Fibroblast of skin of scalp (primary cell): ENCODE measurements at regions not wholly inside any gene's neighbourhood (a gene's known extent, or its start where the extent isn't known, plus 50 kb on each side); places are given as distances from the start of the nearest gene placed in this dataset.
A peak's percentile ranks its signal among the peaks of the same experiment; 100 is the strongest.
"Not testable (repeated sequence)": the region's sequence is repeated elsewhere in the genome, so short reads cannot be mapped to it uniquely, and the experiment has no call there.

Experiments used
- DNase-seq: peaks from one replicate; pipeline ENCODE4 v3.0.0-alpha.2; 2013

DNA sequence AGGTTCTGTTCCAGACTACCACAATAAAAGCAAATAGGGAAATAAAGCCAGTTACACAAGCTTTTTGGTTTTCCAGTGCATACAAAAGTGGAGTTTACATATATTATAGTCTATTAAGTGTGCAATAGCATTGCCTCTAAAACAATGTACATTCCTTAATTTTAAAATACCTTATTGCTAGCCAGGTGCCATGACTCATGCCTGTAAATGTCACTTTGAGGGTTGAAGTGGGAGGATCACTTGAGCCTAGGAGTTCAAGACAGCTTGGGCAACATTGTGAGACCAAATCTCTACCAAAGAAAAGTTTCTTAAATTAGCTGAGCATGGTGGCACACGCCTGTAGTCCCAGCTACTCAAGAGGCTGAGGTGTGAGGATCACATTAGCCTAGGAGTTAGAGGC lies 52.9 kb upstream of the IMP4 start:
- no peak for DNase-seq

DNA sequence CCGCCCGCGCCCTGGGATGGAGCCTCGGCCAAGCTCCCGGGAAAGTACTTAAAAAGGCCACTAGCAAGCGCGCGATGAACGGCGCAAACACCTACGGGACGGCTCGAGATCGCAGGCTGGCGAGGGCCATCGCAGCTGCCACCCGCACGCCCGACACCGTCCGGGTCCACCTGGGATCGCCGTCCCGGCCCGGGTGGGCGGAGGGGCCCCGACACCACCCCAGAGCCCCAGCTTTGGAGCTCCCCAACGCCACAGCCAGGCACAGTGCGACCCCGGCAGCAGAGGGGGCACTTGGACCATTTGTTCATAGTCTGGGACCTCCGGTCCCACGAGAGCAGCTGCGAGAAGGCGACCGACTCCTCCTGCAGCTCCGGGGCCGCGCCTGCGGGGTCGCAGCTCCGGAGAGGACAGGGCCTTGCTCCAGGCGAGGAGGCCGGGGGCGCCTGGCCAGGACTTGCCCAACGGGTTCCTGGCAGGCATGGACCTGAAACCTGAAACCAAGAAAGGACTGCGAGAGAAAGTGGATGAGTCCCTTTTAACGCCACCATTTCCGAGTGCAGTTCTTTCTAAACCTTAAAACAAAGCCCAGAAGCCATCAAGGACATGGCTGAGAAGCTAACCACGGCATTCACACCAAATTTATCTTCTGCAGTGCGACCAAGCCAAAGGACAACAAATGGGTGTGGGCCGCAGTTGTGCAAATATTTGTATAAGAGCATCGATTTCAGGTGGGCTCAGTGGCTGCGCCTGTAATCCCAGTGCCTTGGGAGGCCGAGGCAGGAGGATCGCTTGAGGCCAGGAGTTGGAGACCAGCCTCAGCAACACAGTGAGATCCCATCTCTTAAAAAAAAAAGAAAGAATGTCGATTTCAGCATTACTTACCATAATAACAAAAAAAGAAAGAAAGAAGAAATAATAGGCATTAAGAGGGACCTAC lies 54.0 kb upstream of the IMP4 start:
- no peak for DNase-seq

DNA sequence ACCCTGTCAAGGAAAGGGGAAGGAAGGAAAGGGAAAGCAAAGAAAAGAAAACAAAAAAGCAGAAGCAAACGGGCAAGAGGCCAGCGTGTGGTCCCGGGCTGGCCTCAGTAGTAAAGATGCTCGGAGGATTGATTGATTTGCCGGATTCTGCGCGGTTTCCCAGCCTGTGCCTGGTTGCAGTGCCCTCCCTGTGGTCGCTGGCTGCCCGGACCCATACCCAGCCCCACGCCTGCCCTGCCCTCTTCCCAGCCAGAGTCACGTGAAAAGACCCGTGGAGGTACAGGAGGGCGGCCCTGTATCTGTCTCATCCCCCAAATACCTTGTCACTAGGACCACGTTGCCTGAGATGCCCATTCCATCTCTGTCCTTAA lies 55.1 kb upstream of the IMP4 start:
- DNase-seq: no peak

DNA sequence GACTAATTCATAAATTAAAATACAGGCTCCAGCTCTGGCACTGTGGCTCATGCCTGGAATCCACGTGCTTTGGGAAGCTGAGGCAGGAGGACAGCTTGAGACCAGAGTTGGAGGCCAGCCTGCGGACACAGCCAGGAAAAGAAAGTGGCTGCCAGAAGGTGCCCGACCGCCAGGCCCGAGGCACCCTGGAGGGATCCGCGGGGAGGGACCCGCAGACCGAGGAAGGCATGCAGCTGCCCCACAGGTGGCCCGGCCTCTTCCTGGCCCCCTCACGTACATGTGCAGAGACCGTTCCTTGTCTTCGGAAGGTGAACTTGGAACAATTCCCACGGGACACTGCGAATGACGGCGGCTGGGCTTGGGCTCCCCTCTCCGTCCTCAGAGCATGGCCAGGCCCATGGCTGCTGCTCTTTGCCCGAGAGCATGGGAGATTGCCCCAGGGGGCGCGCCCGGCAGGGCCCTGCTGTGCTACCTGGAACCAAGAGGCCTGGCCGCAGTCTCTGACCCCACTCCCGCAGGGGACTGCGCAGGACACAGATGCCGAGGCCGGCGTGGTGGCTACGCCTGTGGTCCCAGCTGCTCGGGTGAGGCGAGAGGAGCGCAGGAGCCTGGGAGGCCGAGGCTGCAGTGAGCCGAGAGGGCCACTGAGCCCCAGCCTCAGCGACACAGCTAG lies 55.6 kb upstream of the IMP4 start:
- DNase-seq: no peak

DNA sequence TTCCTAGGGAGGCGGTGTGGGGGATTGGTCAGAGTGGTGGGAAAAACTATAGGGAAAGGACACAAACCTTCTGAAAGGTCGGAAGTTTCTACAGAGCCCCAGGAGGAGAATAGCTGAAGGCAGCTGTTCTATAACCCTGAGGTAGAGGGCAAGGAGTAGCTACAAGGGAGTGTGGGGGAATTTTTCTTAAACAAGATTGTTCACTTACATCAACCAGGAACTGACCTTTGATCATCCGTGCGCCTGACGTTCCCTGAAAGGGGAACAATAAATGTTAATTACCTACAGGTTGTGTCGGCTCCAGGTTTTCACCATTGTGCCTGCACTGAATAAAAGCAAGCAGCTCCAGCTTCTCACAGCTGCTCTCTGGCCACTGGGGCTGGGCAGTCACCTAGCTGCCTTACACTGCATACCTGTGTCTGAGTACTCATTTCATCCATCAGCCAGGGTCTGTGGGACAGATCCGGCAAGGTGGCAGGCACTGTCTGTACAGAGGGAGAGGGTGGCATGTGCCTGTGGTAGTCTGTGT lies 59.3 kb upstream of the IMP4 start:
- not testable (repeated sequence) for DNase-seq

DNA sequence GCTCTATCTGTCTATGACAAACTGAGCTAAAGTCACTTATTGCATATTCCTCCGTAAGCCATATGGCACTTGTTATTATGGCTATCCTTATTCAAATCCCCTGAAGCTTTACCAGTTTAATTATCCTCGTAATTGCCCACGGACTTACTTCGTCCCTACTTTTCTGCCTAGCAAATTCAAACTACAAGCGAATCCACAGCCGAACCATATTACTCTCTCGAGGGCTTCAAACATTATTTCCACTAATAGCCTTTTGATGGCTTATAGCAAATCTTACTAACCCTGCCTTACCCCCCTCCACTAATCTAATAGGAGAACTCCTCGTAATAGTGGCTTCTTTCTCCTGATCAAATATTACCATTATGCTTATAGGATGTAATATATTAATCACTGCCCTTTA lies 63.1 kb upstream of the IMP4 start:
- not testable (repeated sequence) for DNase-seq

DNA sequence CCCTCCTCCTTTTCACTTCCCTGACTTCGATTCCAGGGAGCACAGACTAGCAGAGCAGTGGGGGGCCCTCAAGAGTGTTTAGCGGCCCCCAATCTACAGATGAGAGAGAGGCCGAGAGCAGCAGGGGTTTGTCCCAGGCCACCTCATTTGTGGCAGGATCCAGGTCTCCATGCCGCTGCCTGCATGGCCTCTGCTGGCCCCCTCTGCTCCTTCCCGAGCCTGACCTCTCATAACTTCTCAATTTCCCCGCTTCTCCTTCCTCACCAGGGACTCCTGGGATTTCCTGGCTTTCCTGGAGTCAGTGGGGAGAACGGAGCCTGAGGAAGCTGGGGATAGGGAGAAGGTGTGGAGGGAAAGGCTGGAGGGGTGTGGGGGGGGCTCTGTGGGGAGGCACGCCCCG lies 70.1 kb upstream of the TUBA3E start:
- not testable (repeated sequence) for DNase-seq

DNA sequence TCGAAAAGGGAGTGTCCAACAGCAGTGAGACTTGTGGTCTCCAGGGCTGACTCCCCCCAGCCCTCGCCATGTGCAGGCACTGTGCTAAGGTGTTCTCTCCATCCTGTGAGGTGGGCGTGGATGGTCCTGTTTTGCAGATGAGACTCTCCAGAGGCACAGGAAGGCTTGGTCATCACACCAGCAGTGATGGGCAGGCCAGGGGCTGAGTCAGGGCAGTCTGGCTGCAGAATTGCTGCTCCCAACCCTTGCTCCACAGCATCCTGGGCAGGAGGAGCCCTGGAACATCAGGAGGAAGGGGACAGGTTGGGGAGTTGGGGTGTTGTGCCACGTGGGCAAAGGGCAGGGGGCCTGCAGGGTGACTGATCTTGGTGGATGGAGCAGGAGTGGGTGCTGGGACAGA lies 69.3 kb upstream of the TUBA3E start:
- not testable (repeated sequence) for DNase-seq

DNA sequence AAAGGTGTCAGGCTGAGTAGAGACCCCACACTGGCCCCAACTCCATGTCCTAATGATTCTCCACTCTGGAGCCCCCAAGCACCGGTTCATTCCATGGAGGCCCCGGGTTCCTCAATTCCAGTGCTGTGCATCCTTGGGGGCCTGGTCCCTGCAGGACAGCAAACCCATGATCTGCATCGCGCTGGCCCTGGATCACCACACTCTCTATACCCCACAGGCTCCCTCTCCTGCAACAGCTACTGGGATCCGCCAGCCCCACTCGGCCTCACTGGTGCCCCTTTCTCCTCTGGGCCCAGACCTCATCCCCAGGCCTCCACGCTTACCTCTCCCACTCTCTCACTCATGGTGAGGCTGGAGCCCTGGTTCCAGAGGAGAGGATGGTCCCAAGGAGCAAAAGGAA lies 68.6 kb upstream of the TUBA3E start:
- DNase-seq: not testable (repeated sequence)

DNA sequence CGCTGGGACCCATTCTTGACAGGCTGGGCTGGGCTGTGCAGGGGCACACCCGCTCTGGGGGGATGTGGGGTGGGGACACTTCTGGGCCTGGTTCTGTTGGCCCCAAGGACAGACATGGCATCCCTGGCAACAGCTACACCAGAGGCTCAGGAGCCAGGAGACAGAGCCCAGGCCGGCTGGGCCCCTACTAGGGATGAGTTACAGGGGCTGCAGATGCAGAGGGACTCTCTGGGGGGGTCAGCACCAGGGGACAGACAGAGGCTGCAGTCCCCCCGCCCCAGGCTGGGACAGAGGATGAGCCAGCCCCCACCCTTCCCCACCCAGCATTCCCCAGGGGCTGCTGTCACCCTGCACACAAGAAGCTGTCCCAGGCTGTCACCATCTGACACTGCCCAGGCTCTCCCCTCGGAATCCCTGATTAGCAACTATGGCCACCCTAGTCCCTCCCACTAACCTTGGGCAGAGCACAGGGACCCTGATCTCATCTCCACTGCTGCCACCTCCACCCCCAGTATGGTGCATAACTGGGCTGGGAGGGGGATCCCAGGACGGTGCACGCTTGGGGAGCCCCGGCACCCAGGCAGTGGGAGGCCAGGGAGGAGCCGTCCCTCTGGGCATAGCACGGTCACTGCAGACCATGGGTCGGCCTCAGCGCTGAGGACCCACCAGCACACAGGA lies 67.5 kb upstream of the TUBA3E start:
- not testable (repeated sequence) for DNase-seq

DNA sequence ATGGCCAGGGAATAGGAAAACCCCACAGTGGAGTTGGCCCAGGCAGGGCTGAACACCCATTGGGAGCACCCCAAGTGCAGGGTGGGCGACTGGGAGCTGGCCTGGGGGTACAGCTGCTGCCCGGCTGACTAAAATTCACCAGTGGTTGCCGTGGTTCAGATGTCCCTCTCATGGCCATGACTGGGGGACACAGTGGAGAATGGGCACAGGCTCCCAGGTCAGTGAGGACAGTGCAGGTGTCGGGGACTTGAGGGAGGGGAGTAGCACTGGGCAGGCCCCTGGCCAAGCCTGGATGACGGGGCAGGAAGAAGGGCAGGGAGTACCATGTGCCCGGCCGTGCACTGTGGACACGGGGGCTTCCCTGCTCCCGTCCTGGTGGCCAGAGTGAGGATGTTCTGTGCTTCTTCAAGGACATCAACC lies 66.7 kb upstream of the TUBA3E start:
- DNase-seq: not testable (repeated sequence)

DNA sequence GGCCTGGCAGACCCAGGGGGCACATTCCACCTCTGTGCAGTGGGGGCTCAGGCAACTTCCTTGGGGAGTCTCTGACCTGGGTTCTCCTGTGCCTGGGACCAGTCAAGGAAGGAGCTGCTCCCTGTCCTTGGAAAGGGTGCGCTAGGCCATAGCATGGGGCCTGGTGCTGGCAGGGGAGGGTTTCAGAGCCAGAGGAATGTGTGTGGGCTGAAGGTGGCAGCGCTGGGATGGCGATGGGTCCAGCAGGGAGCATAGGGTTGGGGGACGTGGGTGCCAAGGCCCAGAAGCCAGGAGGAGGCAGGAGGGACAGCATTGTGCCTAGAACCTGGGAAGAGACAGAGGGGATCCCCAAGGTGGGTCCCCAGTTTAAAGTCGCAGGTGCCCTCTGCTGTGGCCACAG lies 66.3 kb upstream of the TUBA3E start:
- no peak for DNase-seq

DNA sequence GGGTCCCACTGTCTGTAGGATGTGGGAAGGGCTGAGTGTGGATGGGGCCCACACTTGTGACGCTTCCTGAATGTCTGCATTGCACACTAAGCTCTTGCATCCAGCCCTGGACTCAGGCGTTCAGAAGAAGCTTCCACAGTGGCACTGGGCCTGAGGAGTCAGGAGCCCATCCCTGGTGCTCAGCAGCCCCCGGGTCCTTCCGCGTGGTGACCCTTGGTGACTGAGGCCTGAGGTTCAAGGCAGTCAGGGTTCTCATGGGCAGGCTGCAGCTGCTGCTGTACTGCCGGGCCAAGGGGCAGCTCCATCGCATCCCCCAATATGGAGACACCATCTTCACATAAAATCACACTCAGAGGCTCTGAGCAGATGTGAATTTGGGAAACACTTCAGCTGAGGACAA lies 65.8 kb upstream of the TUBA3E start:
- DNase-seq: no peak

DNA sequence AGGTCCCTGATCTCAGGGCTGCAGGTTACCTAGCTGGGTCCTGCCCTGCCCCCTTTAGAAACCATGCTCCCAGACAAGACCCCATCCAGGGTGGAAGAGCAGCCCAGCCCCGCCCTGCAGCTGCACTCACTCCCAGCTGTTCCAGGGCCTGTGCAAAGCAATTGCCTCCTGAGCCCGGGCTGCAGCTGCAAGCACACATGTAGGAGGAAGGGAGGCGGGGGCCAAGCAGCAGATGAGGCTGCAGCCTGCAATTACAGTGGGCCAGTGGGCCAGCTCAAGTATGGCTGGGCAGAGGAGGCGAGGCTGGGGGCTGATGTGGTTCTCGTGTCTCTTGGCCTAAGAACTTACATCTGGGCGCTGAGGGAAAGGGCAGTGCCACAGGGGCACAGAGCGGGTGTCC lies 65.4 kb upstream of the TUBA3E start:
- DNase-seq: no peak

DNA sequence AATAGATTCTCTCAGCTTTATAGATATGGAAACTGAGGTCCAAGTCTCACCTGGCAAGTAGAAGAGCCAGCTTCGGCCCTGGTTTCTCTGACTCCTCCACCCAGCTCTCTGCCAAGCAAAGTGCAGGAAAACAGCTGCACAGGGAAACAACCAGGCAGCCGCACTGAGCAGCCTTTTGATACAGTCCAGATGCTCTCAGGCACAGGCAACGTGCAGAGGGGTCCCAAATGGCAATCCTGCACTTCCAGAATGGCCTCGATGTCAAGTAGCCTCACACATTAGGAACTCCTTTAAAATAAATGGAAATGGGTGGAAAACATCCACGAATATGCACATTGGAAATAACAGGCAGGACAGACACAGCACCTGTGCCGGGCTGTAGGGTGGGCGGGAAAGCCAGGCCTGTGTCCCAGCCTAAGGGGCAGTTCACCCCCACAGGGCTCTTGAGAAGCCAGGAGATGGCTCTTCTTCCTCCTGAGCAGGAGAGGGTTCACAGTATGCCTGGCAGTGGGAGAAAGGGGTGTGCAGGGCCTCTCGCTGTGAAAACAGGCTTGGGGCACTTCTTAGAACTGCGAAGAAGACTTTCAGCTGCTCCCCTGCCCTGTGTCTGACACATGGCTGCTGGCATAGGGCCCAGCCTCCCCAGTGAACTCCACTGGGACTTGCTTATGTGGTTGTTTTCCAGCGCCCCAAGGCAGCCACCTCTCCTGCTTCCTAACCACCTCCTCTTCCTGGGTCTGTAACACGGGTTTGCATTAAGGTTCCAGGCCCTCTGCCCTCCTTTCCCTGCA lies 63.9 kb upstream of the TUBA3E start:
- DNase-seq: peak; percentile 18

DNA sequence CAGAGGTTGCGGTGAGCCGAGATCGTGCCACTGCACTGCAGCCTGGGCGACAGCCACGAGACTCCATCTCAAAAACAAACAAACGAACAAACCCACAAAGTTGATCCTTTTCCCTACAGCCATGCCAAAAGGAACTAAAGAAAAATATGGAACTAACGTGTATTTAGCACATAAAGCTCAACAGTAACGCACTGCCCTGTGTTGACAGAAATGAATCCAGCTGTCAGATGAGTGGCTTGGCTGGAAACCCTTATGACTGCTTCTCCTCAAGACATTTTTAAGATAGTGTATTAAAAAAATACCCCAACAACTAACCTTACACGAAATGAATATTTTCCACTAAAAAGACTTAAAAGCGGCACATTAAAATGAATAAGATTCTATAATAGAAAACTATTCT lies 62.9 kb upstream of the TUBA3E start:
- no peak for DNase-seq

DNA sequence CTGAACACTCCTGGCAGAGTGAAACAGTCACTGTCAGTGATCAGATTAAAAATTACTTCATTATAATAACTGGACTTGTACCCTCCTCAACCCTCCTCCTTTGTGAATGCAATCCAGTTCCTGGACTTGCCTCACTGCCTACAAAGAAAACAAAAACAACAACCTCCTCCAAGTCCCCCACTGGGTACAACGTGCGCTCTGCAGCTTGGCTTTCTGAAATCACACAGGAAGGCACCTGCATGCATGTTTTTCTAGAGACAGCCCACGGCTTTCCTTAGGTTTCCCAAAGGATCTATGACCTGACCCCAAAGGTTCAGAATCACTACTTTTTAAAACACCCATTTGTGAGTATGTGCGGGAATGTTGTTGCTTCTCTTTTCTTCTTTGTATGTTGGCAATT lies 61.4 kb upstream of the TUBA3E start:
- DNase-seq: no peak

DNA sequence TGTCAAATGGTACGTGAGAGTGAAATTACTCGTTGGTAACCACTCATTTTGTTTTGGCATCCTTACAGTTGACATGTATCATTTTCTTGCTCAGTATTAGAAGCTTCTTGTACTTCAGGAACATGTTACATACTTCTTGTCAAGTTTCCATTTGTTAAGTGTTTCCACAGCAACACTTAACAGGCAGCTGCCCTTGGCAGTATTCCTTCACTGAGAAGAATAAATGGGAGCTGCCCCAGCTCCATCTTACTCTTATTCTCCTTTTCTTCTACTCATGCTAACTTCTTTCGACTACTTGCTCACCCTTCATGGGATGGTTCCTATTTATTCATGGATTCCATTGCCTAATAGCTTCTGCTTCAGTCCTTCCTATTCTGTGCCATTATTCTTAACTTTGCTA lies 60.1 kb upstream of the TUBA3E start:
- no peak for DNase-seq

DNA sequence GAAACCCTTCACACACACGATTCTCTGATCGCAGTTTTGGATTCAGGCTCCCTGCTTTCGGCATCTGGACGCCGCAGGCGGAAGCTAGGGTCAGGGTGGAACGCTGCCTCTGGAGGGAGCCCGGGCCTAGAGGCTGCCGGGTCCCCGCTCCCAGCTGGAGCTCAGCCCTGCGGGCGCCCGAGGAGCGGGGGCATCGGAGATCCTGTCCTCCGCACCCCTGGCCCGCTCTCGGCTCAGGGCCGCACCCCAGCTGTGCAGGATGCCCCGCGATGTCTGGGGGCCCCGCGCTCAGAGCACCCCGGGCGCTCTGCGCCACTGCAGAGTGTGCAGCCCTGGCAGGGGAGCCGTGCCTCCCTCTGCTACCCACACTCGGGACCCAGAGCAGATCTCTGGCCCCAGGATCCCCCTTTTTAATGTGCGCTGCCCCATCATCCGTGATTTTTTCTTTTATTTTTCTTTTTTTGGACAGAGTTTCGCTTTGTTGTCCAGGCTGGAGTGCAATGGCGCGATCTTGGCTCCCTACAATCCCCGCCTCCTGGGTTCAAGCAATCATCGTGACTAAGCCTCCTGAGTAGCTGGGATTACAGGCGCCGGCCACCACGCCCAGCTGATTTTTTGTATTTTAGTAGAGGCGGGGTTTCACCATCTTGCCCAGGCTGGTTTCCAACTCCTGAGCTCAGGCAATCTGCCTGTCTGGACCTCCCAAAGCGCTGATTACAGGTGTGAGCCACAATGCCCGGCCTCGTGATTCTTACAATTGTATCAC lies 54.8 kb upstream of the TUBA3E start:
- peak; percentile 4 for DNase-seq

DNA sequence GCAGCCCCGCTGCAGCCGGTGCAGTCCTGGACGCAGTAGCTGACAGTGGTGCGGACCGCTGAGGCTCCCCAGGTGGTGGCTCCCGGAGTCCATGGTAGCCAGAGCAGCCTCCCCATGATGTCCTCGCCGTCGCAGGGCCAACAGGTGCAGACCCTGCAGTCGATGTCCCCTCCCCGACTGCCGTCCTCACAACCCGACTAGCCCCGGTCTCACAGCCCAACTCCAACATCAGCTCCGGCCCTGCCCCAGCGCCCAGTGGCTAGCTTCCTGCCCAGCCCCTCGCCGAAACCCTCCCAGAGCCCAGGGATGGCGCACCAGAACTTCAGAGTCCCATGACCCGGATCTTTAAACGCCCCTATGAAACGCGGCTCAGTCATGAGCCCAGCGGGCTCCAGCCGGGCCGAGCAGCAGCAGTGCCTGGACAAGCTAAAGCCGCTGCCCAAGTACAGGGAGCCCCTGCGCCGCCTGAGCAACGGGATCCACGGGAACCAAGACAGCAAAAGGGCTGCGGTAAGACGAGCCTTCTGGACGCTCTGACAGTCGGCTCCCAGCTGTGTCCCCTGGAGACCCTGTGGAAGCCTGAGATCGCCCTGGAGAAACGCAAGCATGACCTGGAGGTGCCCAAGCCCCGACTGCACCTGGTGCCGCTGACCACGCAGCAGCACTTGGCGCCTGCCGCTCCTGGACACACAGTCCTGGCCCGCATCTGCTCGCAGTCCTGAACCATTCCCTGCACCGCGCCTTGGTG lies 53.8 kb upstream of the TUBA3E start:
- DNase-seq: no peak

DNA sequence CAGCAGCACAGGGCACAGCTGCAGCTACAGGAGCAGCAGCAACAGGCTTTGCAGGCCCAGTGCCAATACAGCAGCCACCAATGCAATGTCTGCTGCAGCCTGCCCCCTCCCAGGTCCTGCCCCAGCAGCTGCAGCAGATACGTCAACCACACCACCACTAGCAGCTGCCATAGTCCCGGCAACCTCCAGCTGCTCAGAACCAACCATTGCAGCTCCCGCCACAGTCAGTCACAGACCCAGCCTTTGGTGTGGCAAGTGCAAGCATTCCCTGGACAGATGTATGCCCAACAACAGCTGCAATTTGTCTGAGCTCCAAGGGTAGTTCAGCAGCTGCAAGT lies 53.3 kb upstream of the TUBA3E start:
- DNase-seq: peak; percentile 5
